Parathyroid adenoma (tissue), 2 donors: ENCODE measurements at regions not wholly inside any gene's neighbourhood (a gene's known extent, or its start where the extent isn't known, plus 50 kb on each side); places are given as distances from the start of the nearest gene placed in this dataset.

Experiments used
- H2AFZ ChIP-seq: fragments of 300-600 bp; sonication (generic); one replicate; pipeline ENCODE4 v1.7.0; 2017; ENCODE audit warnings: antibody characterized with exemption, mild to moderate bottlenecking
- H3K27ac ChIP-seq: fragments of 300-600 bp; sonication (generic); one replicate; pipeline ENCODE4 v1.7.0; 2017
- H3K27me3 ChIP-seq: fragments of 300-600 bp; sonication (generic); one replicate; pipeline ENCODE4 v1.7.0; 2017; ENCODE audit warnings: low read length; ENCODE audit not compliant: control insufficient read depth, insufficient read depth
- H3K36me3 ChIP-seq: fragments of 300-600 bp; sonication (generic); one replicate; pipeline ENCODE4 v1.7.0; 2017; ENCODE audit warnings: low read length; ENCODE audit not compliant: control insufficient read depth, insufficient read depth
- H3K4me1 ChIP-seq: fragments of 300-600 bp; sonication (generic); one replicate; pipeline ENCODE4 v1.7.0; 2017; ENCODE audit warnings: control low read depth
- H3K4me2 ChIP-seq: fragments of 300-600 bp; sonication (generic); one replicate; pipeline ENCODE4 v1.7.0; 2017; ENCODE audit warnings: low read length
- H3K4me3 ChIP-seq: fragments of 300-600 bp; sonication (generic); one replicate; pipeline ENCODE4 v1.7.0; 2017; ENCODE audit warnings: low read depth, low read length
- H3K79me2 ChIP-seq: fragments of 300-600 bp; sonication (generic); one replicate; pipeline ENCODE4 v1.7.0; 2017; ENCODE audit warnings: control low read depth
- H3K9ac ChIP-seq: fragments of 300-600 bp; sonication (generic); one replicate; pipeline ENCODE4 v1.7.0; 2017; ENCODE audit warnings: mild to moderate bottlenecking
- H3K9me3 ChIP-seq: fragments of 300-600 bp; sonication (generic); one replicate; pipeline ENCODE4 v1.7.0; 2017; ENCODE audit warnings: low read length; ENCODE audit not compliant: control insufficient read depth
- TF ChIP-seq, protein P1 (sequence below): fragments of 300-600 bp; sonication (generic); IDR thresholded peaks from one replicate; pipeline ENCODE4 v1.7.0; 2017; ENCODE audit warnings: antibody characterized with exemption, mild to moderate bottlenecking
- donor health status: primary hyperparathyroidism.

- Histone ChIP-seq H3K4me2 (no peak overlapping the region), H3K27ac (no peak overlapping the region), H3K9ac (no peak overlapping the region), H3K9me3 (no peaks in the 10 kb centered on the region), H3K4me1 (no peaks in the 10 kb centered on the region), H3K4me3 (no peak overlapping the region), H3K36me3 (no peaks in the 10 kb centered on the region), H2AFZ (no peak overlapping the region), H3K27me3 (no peaks in the 10 kb centered on the region), H3K79me2 (no peaks in the 10 kb centered on the region)
- TF ChIP-seq, protein P1, sequence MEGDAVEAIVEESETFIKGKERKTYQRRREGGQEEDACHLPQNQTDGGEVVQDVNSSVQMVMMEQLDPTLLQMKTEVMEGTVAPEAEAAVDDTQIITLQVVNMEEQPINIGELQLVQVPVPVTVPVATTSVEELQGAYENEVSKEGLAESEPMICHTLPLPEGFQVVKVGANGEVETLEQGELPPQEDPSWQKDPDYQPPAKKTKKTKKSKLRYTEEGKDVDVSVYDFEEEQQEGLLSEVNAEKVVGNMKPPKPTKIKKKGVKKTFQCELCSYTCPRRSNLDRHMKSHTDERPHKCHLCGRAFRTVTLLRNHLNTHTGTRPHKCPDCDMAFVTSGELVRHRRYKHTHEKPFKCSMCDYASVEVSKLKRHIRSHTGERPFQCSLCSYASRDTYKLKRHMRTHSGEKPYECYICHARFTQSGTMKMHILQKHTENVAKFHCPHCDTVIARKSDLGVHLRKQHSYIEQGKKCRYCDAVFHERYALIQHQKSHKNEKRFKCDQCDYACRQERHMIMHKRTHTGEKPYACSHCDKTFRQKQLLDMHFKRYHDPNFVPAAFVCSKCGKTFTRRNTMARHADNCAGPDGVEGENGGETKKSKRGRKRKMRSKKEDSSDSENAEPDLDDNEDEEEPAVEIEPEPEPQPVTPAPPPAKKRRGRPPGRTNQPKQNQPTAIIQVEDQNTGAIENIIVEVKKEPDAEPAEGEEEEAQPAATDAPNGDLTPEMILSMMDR: no peak
Measured at GRCh38 chr1:63710308-63710707, 63.5 kb upstream of the ROR1 start.

DNA sequence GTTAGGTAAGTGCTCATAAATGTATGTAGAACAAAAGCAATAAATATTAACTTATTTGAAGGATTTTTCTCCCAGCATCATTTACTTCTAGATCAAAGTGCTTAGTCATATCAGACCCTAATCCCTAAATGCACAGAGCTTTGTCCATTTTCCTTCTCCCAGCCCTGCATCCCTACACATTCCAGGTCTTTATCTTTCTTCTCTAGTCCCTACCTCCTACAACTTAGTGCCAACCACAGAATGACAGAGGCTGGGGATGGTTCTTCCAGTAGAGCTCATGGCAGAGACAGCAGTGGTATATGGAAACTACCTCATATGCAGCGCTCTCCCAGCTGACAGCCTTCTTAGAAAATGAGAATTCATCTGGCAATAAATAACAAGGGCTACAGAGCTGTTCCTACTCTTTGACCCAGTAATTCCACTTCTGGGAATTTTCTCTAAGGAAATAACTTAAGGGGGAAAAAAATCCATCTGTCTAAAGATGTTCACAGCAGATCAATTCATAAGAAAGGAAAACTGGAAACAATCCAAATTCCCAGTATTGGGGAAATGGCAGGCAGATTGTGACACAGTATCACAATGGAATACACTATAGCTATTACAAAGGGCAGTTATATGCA lies 62.9 kb upstream of the ROR1 start:
- Histone ChIP-seq H3K27ac (no peak overlapping the region), H3K36me3 (no peaks in the 10 kb centered on the region), H3K27me3 (no peaks in the 10 kb centered on the region), H3K9ac (no peak overlapping the region), H2AFZ (no peak overlapping the region), H3K4me1 (no peaks in the 10 kb centered on the region), H3K9me3 (no peaks in the 10 kb centered on the region), H3K79me2 (no peaks in the 10 kb centered on the region), H3K4me2 (no peak overlapping the region), H3K4me3 (no peak overlapping the region)
- TF ChIP-seq, protein P1: no peak

GRCh38 chr1:63713041-63713440 lies 60.8 kb upstream of the ROR1 start:
- H3K4me1 ChIP-seq: peaks cover 4% of the 10 kb centered on the region
- H3K4me3 ChIP-seq: no peak overlapping the region
- no peak overlapping the region for H2AFZ ChIP-seq
- H3K36me3 ChIP-seq: no peaks in the 10 kb centered on the region
- no peak overlapping the region for H3K9ac ChIP-seq
- TF ChIP-seq, protein P1: no peak
- H3K9me3 ChIP-seq: no peaks in the 10 kb centered on the region
- H3K4me2 ChIP-seq: no peak overlapping the region
- H3K27me3 ChIP-seq: no peaks in the 10 kb centered on the region
- no peak overlapping the region for H3K27ac ChIP-seq
- no peaks in the 10 kb centered on the region for H3K79me2 ChIP-seq

GRCh38 chr1:63713627-63714481 lies 60.0 kb upstream of the ROR1 start:
- Histone ChIP-seq H3K36me3 (no peaks in the 10 kb centered on the region), H3K4me2 (no peak overlapping the region), H2AFZ (no peak overlapping the region), H3K27ac (no peak overlapping the region), H3K4me3 (no peak overlapping the region), H3K79me2 (no peaks in the 10 kb centered on the region), H3K4me1 (peaks cover 4% of the 10 kb centered on the region), H3K9me3 (no peaks in the 10 kb centered on the region), H3K9ac (no peak overlapping the region), H3K27me3 (no peaks in the 10 kb centered on the region)
- TF ChIP-seq, protein P1: no peak

GRCh38 chr1:63714482-63714760 lies 59.4 kb upstream of the ROR1 start:
- no peaks in the 10 kb centered on the region for H3K36me3 ChIP-seq
- H2AFZ ChIP-seq: no peak overlapping the region
- no peak overlapping the region for H3K4me2 ChIP-seq
- H3K9ac ChIP-seq: no peak overlapping the region
- H3K4me1 ChIP-seq: peaks cover 4% of the 10 kb centered on the region
- TF ChIP-seq, protein P1: no peak
- H3K9me3 ChIP-seq: no peaks in the 10 kb centered on the region
- no peaks in the 10 kb centered on the region for H3K27me3 ChIP-seq
- H3K4me3 ChIP-seq: no peak overlapping the region
- no peak overlapping the region for H3K27ac ChIP-seq
- H3K79me2 ChIP-seq: no peaks in the 10 kb centered on the region
